D721Med (cell line): ENCODE measurements at regions not wholly inside any gene's neighbourhood (a gene's known extent, or its start where the extent isn't known, plus 50 kb on each side); places are given as distances from the start of the nearest gene placed in this dataset.

ENCODE experiments used
- DNase-seq: peaks from one replicate; pipeline ENCODE4 v3.0.0; 2011; ENCODE audit warnings: low spot score; ENCODE audit not compliant: insufficient read length
- FAIRE-seq: peaks from 2 replicates; lab custom pipeline; 2011; peaks lifted over from hg19 to GRCh38; lab: Jason Lieb, UNC
- CTCF ChIP-seq: IDR thresholded peaks from 2 replicates; pipeline ENCODE4 v1.5.1; 2012; ENCODE audit warnings: mild to moderate bottlenecking, control low read depth; ENCODE audit not compliant: insufficient read depth; ENCODE audit errors: missing control alignments

- no peak for TF ChIP-seq CTCF
- no peak for DNase-seq
- FAIRE-seq: no peak
Observed at GRCh38 chr7:68364886-68365625, 1233.2 kb upstream of the AUTS2 start.

- DNase-seq (no peak), FAIRE-seq (no peak)
- TF ChIP-seq CTCF: no peak
Observed at GRCh38 chr7:68371985-68372384, 1226.3 kb upstream of the AUTS2 start.

- DNase-seq: no peak
- TF ChIP-seq CTCF: no peak
- FAIRE-seq: no peak
Observed at GRCh38 chr7:68376131-68376661, 1222.1 kb upstream of the AUTS2 start.

- FAIRE-seq (no peak), DNase-seq (no peak)
- TF ChIP-seq CTCF: no peak
Observed at GRCh38 chr7:68381731-68382130, 1216.5 kb upstream of the AUTS2 start.

GRCh38 chr7:68384581-68384980 lies 1213.7 kb upstream of the AUTS2 start:
- no peak for TF ChIP-seq CTCF
- FAIRE-seq: no peak
- no peak for DNase-seq

- FAIRE-seq: no peak
- no peak for DNase-seq
- TF ChIP-seq CTCF: no peak
Observed at GRCh38 chr7:68393051-68393450, 1205.2 kb upstream of the AUTS2 start.

- no peak for TF ChIP-seq CTCF
- DNase-seq (no peak), FAIRE-seq (no peak)
Observed at GRCh38 chr7:68394131-68394530, 1204.1 kb upstream of the AUTS2 start.
